Adrenal gland (tissue), 9 donors: ENCODE measurements at regions not wholly inside any gene's neighbourhood (a gene's known extent, or its start where the extent isn't known, plus 50 kb on each side); places are given as distances from the start of the nearest gene placed in this dataset.

Source experiments
- DNase-seq, 7 donors: peaks; one replicate each; pipeline ENCODE4 v3.0.0-alpha.2; 2019 to 2020
- H3K27ac ChIP-seq, 5 donors: fragments of 200-600 bp; sonication (generic) in 4 of 5; 1 replicate in 3 of 5; 2 replicates in 2 of 5; pipeline versions ENCODE4 v1.5.1 to v1.8.0; 2016 to 2020; ENCODE audit warnings: mild to moderate bottlenecking in 1 of 5
- H3K27me3 ChIP-seq: fragments of 200-600 bp; 2 replicates; pipeline ENCODE4 v1.8.0; 2021
- H3K36me3 ChIP-seq, 2 donors: fragments of 200-600 bp; replicated peaks in 1 of 2; 1 replicate in 1 of 2; 2 replicates in 1 of 2; pipeline versions ENCODE4 v1.5.1 to v1.8.0; 2018 to 2022
- H3K4me1 ChIP-seq, 2 donors: fragments of 200-600 bp; replicated peaks in 1 of 2; 1 replicate in 1 of 2; 2 replicates in 1 of 2; pipeline versions ENCODE4 v1.5.1 to v1.8.0; 2018 to 2021
- H3K4me3 ChIP-seq, 4 donors: fragments of 200-600 bp; sonication (generic) in 3 of 4; one replicate each; pipeline ENCODE4 v1.5.1; 2016 to 2018
- H3K9me3 ChIP-seq, 3 donors: fragments of 200-600 bp; sonication (generic) in 1 of 3; replicated peaks in 1 of 3; 1 replicate in 2 of 3; 2 replicates in 1 of 3; pipeline versions ENCODE4 v1.5.1 to v1.8.0; 2016 to 2021
- CTCF ChIP-seq, 6 experiments: fragments of 450-650 bp in 4 of 6; fragments of 200-600 bp in 2 of 6; sonication (generic) in 1 of 6; IDR thresholded peaks; 1 replicate in 5 of 6; 2 replicates in 1 of 6; pipeline versions ENCODE4 v1.5.1 to v1.8.0; 2016 to 2021; ENCODE audit warnings: antibody characterized with exemption in 6 of 6, mild to moderate bottlenecking in 2 of 6, moderate library complexity in 1 of 6
- POLR2A ChIP-seq, 2 donors: fragments of 450-650 bp; IDR thresholded peaks; one replicate each; pipeline ENCODE4 v1.6.1; 2017; ENCODE audit warnings: antibody characterized with exemption in 2 of 2, mild to moderate bottlenecking in 2 of 2, moderate library complexity in 1 of 2
- WGBS, 4 donors: extraction: QIAGEN DNeasy Blood & Tissue Kit in 2 of 4; methylation state at CpG; one replicate each; pipeline versions ENCODE4 v1.1.5 to v1.1.7; 2013 to 2017; 5-methylcytosine and 5-hydroxymethylcytosine counted together
- intact Hi-C, 2 donors: fragments of 100-400 bp; cut with DNase I; formaldehyde crosslinking; loops; one replicate each; pipeline versions ENCODE4 v1.14.1 to v1.15.0; 2022 to 2023
- donor health status: healthy with polysubstance abuse.
- donor health status: Bipolar disorder and iron deficiency.
- donor health status: DM: yes; HTN: yes; CAD: no.
- donor health status: DM: no; HTN: no; CAD: no.
- donor health status: DM: no; HTN: no; CAD: no.

GRCh38 chr10:130848855-130849254, 462.7 kb downstream of the TCERG1L start:
- H3K27me3 ChIP-seq, result no peaks in the 10 kb centered on the region
- DNase-seq, result no peak
- no peaks in the 10 kb centered on the region for H3K36me3 ChIP-seq
- intact Hi-C loops, result no loop called here
- WGBS, 4 donors, result 73 to 83% (median 82%) methylated on average over 3 of the region's 3 CpGs
- H3K9me3 ChIP-seq, result peaks cover 0 to 7% (median 0%) of the 10 kb centered on the region in 3 donors
- TF ChIP-seq CTCF (IDR thresholded peaks at IDR 0.05) (no peak), POLR2A (IDR thresholded peaks at IDR 0.05) (no peak)
- H3K27ac ChIP-seq, result no peak overlapping the region
- H3K4me3 ChIP-seq, result no peak overlapping the region
- H3K4me1 ChIP-seq, result no peaks in the 10 kb centered on the region

GRCh38 chr10:130854151-130854550, 457.4 kb downstream of the TCERG1L start:
- H3K36me3 ChIP-seq, result no peaks in the 10 kb centered on the region
- no peaks in the 10 kb centered on the region for H3K27me3 ChIP-seq
- no peak overlapping the region for H3K4me3 ChIP-seq
- H3K4me1 ChIP-seq, result no peaks in the 10 kb centered on the region
- DNase-seq, result no peak
- H3K27ac ChIP-seq, result no peak overlapping the region
- TF ChIP-seq POLR2A (IDR thresholded peaks at IDR 0.05), result no peak
- no peak for TF ChIP-seq CTCF (IDR thresholded peaks at IDR 0.05)
- H3K9me3 ChIP-seq, result peaks cover 0 to 20% (median 14%) of the 10 kb centered on the region in 3 donors
- WGBS, 4 donors, result 28 to 68% (median 48%) methylated on average over 1 of the region's 1 CpG
- intact Hi-C loops, result no loop called here

GRCh38 chr10:130857631-130858295, 453.8 kb downstream of the TCERG1L start:
- no peak overlapping the region for H3K4me3 ChIP-seq
- H3K27me3 ChIP-seq, result no peaks in the 10 kb centered on the region
- H3K27ac ChIP-seq, result no peak overlapping the region
- H3K36me3 ChIP-seq, result no peaks in the 10 kb centered on the region
- 83 to 88% (median 86%) methylated on average over 9 of the region's 9 CpGs for WGBS, 4 donors
- no peak for TF ChIP-seq CTCF (IDR thresholded peaks at IDR 0.05)
- TF ChIP-seq POLR2A (IDR thresholded peaks at IDR 0.05), result no peak
- H3K4me1 ChIP-seq, result no peaks in the 10 kb centered on the region
- intact Hi-C loops, result no loop called here
- peaks cover 0 to 20% (median 14%) of the 10 kb centered on the region in 3 donors for H3K9me3 ChIP-seq
- DNase-seq, result no peak

- no peak for DNase-seq
- no peak overlapping the region for H3K27ac ChIP-seq
- TF ChIP-seq CTCF (IDR thresholded peaks at IDR 0.05) (no peak), POLR2A (IDR thresholded peaks at IDR 0.05) (no peak)
- no peaks in the 10 kb centered on the region for H3K27me3 ChIP-seq
- no peaks in the 10 kb centered on the region for H3K4me1 ChIP-seq
- intact Hi-C loops, result no loop called here
- no peak overlapping the region for H3K4me3 ChIP-seq
- H3K9me3 ChIP-seq, result peaks cover 0 to 16% (median 14%) of the 10 kb centered on the region in 3 donors
- 37 to 77% (median 56%) methylated on average over 2 of the region's 2 CpGs for WGBS, 4 donors
- no peaks in the 10 kb centered on the region for H3K36me3 ChIP-seq
Observed at GRCh38 chr10:130858626-130859025, 452.9 kb downstream of the TCERG1L start.
